Gastrocnemius medialis (tissue), 4 donors: ENCODE measurements at regions not wholly inside any gene's neighbourhood (a gene's known extent, or its start where the extent isn't known, plus 50 kb on each side); places are given as distances from the start of the nearest gene placed in this dataset.

Experiments used
- CTCF ChIP-seq, 5 experiments: fragments of 450-650 bp in 3 of 5; fragments of 200-600 bp in 2 of 5; sonication (generic) in 2 of 5; IDR thresholded peaks in 4 of 5; conservative IDR thresholded peaks in 1 of 5; 1 replicate in 4 of 5; 2 replicates in 1 of 5; pipeline ENCODE4 v1.5.1; 2016 to 2019; ENCODE audit warnings: antibody characterized with exemption in 5 of 5, mild to moderate bottlenecking in 3 of 5, moderate library complexity in 3 of 5
- POLR2A ChIP-seq, 2 donors: fragments of 450-650 bp; IDR thresholded peaks; one replicate each; pipeline ENCODE4 v1.6.1; 2017; ENCODE audit warnings: antibody characterized with exemption in 2 of 2, mild to moderate bottlenecking in 2 of 2, moderate library complexity in 2 of 2

- no peak for TF ChIP-seq CTCF (IDR thresholded peaks at IDR 0.05 in 4 of 5, conservative IDR thresholded peaks at IDR 0.05 in 1 of 5)
- no peak for TF ChIP-seq POLR2A (IDR thresholded peaks at IDR 0.05)
These were observed 114.3 kb upstream of the SEMA6D start for GRCh38 chr15:47603026-47603425.
